ENCODE measurements at regions not wholly inside any gene's neighbourhood (a gene's known extent, or its start where the extent isn't known, plus 50 kb on each side); places are given as distances from the start of the nearest gene placed in this dataset.

DNA sequence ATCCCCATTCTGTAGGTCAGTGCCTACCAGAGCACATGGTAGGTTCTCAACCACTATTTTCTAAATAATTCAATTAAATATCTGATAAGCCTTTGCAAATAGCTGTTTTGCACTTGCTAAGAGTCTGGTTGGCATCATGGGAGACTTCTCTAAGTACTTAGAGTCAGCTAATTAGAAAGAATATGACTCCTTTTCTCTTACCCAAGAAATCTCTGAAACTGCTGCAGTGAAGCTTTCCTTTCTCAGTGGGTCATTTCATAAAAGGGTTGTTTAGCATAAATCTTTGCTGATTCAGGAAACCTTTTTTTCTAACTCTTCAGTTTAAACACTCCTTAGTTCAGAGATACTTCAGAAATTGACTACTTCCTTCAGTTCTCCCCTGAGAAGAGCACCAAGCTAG lies 438.9 kb downstream of the ADRA2A start:
- TF ChIP-seq, protein P1, sequence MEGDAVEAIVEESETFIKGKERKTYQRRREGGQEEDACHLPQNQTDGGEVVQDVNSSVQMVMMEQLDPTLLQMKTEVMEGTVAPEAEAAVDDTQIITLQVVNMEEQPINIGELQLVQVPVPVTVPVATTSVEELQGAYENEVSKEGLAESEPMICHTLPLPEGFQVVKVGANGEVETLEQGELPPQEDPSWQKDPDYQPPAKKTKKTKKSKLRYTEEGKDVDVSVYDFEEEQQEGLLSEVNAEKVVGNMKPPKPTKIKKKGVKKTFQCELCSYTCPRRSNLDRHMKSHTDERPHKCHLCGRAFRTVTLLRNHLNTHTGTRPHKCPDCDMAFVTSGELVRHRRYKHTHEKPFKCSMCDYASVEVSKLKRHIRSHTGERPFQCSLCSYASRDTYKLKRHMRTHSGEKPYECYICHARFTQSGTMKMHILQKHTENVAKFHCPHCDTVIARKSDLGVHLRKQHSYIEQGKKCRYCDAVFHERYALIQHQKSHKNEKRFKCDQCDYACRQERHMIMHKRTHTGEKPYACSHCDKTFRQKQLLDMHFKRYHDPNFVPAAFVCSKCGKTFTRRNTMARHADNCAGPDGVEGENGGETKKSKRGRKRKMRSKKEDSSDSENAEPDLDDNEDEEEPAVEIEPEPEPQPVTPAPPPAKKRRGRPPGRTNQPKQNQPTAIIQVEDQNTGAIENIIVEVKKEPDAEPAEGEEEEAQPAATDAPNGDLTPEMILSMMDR (IDR thresholded peaks at IDR 0.05): no peak
- no peak for TF ChIP-seq EZH2 (IDR thresholded peaks at IDR 0.05; ENCODE audit: borderline replicate concordance, insufficient read depth, low read depth, low read length, poor library complexity, severe bottlenecking)
